ENCODE measurements at regions not wholly inside any gene's neighbourhood (a gene's known extent, or its start where the extent isn't known, plus 50 kb on each side); places are given as distances from the start of the nearest gene placed in this dataset.

- TF ChIP-seq TAF1 (IDR thresholded peaks at IDR 0.05; ENCODE audit: low read depth, low read length) (no peak), POLR2AphosphoS5 (IDR thresholded peaks at IDR 0.05; ENCODE audit: low read depth, low read length) (no peak), POLR2A (IDR thresholded peaks at IDR 0.05; ENCODE audit: low read depth, low read length) (no peak), SPI1 (IDR thresholded peaks at IDR 0.05; ENCODE audit: low read depth, low read length) (no peak), POU2F2 (IDR thresholded peaks at IDR 0.05; ENCODE audit: low read depth, low read length) (no peak)
These were observed 97.9 kb upstream of the ALKAL2 start for GRCh38 chr2:385785-386184.

Data from GM12891 (cell line).